ENCODE measurements at regions not wholly inside any gene's neighbourhood (a gene's known extent, or its start where the extent isn't known, plus 50 kb on each side); places are given as distances from the start of the nearest gene placed in this dataset.

GRCh38 chr7:142670511-142670910, 78.8 kb upstream of the PRSS1 start:
- TF ChIP-seq CTCF (conservative IDR thresholded peaks at IDR 0.05 in 1 of 2, IDR thresholded peaks at IDR 0.05 in 1 of 2; ENCODE audit: extremely low read depth in 1 of 2, insufficient read depth in 1 of 2, low read depth in 1 of 2, low read length in 2 of 2): no peak
- TF ChIP-seq EZH2 (IDR thresholded peaks at IDR 0.05; ENCODE audit: borderline replicate concordance, low read length): no peak
